ENCODE measurements at regions not wholly inside any gene's neighbourhood (a gene's known extent, or its start where the extent isn't known, plus 50 kb on each side); places are given as distances from the start of the nearest gene placed in this dataset.
"Not testable (repeated sequence)": the region's sequence is repeated elsewhere in the genome, so short reads cannot be mapped to it uniquely, and the experiment has no call there.

- no peak for DNase-seq (ENCODE audit: low read depth in 2 of 2)
Observed at GRCh38 chr13:34675626-34676025, 266.4 kb upstream of the NBEA start.

GRCh38 chr13:34678154-34678553 is 263.9 kb upstream of the NBEA start:
- DNase-seq (ENCODE audit: low read depth in 2 of 2) = no peak

GRCh38 chr13:34681405-34681955 is 260.6 kb upstream of the NBEA start:
- no peak for DNase-seq (ENCODE audit: low read depth in 2 of 2)

- DNase-seq (ENCODE audit: low read depth in 2 of 2) = no peak
Observed at GRCh38 chr13:34695063-34695462, 247.0 kb upstream of the NBEA start.

GRCh38 chr13:34696296-34696695 is 245.8 kb upstream of the NBEA start:
- no peak for DNase-seq (ENCODE audit: low read depth in 2 of 2)

GRCh38 chr13:34696741-34697140 is 245.3 kb upstream of the NBEA start:
- no peak for DNase-seq (ENCODE audit: low read depth in 2 of 2)

- DNase-seq (ENCODE audit: low read depth in 2 of 2) = no peak
Observed at GRCh38 chr13:34698945-34699344, 243.1 kb upstream of the NBEA start.

- DNase-seq (ENCODE audit: low read depth in 2 of 2) = no peak
Observed at GRCh38 chr13:34700155-34700554, 241.9 kb upstream of the NBEA start.

- DNase-seq (ENCODE audit: low read depth in 2 of 2) = no peak
Observed at GRCh38 chr13:34701919-34702318, 240.2 kb upstream of the NBEA start.

GRCh38 chr13:34708566-34709313 is 233.3 kb upstream of the NBEA start:
- no peak for DNase-seq (ENCODE audit: low read depth in 2 of 2)

- DNase-seq (ENCODE audit: low read depth in 2 of 2) = no peak
Observed at GRCh38 chr13:34719060-34719875, 222.8 kb upstream of the NBEA start.

GRCh38 chr13:34720618-34721017 is 221.5 kb upstream of the NBEA start:
- DNase-seq (ENCODE audit: low read depth in 2 of 2) = no peak

- no peak for DNase-seq (ENCODE audit: low read depth in 2 of 2)
Observed at GRCh38 chr13:34721631-34722595, 220.2 kb upstream of the NBEA start.

- DNase-seq (ENCODE audit: low read depth in 2 of 2) = no peak
Observed at GRCh38 chr13:34722922-34723321, 219.1 kb upstream of the NBEA start.

GRCh38 chr13:34730961-34731360 is 211.1 kb upstream of the NBEA start:
- no peak for DNase-seq (ENCODE audit: low read depth in 2 of 2)

GRCh38 chr13:34731486-34731885 is 210.6 kb upstream of the NBEA start:
- no peak for DNase-seq (ENCODE audit: low read depth in 2 of 2)

GRCh38 chr13:34733721-34734120 is 208.3 kb upstream of the NBEA start:
- DNase-seq (ENCODE audit: low read depth in 2 of 2) = no peak

- no peak for DNase-seq (ENCODE audit: low read depth in 2 of 2)
Observed at GRCh38 chr13:34734932-34735331, 207.1 kb upstream of the NBEA start.

GRCh38 chr13:34738254-34738992 is 203.6 kb upstream of the NBEA start:
- DNase-seq (ENCODE audit: low read depth in 2 of 2) = no peak

GRCh38 chr13:34747056-34747455 is 195.0 kb upstream of the NBEA start:
- not testable (repeated sequence) for DNase-seq (ENCODE audit: low read depth in 2 of 2)

- no peak for DNase-seq (ENCODE audit: low read depth in 2 of 2)
Observed at GRCh38 chr13:34747507-34747906, 194.6 kb upstream of the NBEA start.

Measured in stimulated activated CD4-positive, alpha-beta T cell treated with anti-CD3 and anti-CD28 coated beads, Interleukin-15, amount 100 ng/mL, for 48 hours (primary cell).